HS-27A (cell line): ENCODE measurements at regions not wholly inside any gene's neighbourhood (a gene's known extent, or its start where the extent isn't known, plus 50 kb on each side); places are given as distances from the start of the nearest gene placed in this dataset.

ENCODE experiments used
- DNase-seq: peaks from one replicate; pipeline ENCODE4 v3.0.0-alpha.2; 2012; ENCODE audit warnings: low read depth, missing footprints

DNA sequence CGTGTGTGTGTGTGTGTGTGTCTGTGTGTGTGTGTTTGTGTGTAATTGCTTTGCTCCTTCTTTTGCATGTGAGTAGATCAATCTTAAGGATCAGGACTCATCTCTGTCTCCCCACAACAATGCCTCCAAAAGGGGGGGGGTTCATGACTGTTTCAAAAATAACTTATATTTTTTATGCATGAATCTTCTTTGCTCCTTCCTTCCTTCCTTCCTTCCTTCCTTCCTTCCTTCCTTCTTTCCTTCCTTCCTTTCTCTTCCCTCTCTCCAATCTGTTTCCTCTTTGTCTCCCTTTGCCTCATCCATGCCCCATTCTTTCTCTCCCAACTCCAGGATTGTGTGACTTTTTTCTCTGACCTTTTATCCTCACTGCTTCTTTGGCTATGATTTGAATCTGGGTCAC lies 126.4 kb upstream of the OSMR start:
- no peak for DNase-seq

DNA sequence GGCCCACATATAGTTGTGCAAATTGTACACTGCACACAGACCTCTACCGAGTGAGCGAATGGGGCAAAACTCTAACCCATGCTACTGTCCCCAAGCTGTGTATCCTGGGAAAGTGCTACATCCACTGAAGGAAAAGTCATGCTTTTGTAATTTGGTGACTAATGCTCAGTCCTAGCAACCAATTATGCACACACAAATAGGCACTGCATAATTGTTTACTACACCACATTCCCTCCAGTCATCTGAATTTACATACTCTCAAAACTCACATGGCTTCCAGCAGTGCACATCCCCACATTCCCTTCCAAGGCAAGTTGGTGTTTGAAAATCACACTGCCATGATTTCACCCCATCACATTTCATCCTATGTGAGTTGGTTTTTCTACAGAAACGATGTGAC lies 125.9 kb upstream of the OSMR start:
- no peak for DNase-seq

DNA sequence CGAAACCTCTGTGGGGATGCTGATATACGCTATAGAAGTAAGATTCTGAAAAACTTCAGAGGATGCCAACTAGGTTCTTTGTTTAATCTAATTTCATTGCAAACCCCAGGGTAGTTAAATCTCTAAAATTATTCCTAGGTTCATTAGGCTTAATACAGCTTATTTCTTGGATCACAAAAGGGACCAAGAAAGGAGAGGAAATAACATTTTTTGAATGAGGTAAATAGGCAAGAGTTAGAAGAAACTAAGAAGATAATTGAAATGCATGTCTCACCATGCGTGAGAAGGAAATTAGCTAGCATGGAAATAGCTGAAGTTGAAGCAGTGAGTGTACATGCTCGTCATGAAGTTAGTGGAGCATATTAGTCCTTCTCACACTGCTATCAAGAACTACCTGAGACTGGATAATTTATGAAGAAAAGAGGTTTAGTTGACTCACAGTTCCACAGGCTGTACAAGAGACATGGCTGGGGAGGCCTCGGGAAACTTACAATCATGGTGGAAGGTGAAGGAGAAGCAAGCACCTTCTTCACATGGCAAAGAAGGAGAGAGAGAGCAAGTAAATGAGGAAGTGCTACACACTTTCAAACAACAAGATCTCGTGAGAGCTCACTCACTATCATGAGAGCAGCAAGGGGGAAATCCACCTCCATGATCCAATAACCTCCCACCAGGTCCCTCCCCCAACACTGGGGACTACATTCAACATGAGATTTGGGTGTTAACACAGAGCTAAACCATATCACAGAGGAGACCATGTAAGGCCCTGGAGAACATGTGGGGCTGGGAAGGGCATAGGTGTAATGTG lies 125.1 kb upstream of the OSMR start:
- no peak for DNase-seq

DNA sequence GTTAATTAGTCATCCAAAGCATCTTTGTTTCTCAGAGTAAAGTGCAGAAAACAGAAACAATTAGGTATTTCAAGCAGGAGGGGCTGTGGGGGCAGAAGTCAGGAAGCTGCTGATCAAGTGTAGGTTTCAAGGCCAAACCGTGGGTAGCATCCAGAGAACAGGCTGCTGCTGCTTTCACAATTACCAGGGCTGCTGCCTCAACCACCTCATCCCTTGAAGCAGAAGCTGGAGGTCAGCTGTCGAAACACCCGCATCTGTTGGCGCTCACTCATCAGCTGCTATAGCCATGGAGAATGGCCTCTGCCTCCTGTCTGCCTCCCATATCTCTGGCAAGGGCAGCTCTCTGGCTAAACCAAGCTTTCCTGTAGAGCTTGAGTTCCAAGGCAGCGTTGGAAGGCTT lies 122.9 kb upstream of the OSMR start:
- DNase-seq = no peak

DNA sequence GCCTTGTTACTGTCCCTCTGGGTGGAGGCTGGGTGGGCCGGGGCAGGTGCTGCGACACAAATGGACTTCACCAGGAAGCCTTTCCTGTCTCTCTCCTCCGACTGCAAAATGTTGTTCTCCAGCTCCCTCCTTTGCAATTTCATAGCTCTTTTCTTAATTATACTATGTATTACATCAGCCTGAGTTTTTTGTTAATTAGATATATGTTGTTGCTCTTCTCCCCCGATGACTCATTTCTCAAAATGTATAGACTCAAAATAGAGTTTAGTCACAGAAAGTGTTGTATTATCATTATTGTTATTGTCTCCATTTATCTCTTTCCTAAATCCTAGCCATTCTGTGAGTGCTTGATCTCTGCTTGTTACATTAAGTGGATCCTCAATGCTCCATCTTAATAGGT lies 122.4 kb upstream of the OSMR start:
- no peak for DNase-seq

DNA sequence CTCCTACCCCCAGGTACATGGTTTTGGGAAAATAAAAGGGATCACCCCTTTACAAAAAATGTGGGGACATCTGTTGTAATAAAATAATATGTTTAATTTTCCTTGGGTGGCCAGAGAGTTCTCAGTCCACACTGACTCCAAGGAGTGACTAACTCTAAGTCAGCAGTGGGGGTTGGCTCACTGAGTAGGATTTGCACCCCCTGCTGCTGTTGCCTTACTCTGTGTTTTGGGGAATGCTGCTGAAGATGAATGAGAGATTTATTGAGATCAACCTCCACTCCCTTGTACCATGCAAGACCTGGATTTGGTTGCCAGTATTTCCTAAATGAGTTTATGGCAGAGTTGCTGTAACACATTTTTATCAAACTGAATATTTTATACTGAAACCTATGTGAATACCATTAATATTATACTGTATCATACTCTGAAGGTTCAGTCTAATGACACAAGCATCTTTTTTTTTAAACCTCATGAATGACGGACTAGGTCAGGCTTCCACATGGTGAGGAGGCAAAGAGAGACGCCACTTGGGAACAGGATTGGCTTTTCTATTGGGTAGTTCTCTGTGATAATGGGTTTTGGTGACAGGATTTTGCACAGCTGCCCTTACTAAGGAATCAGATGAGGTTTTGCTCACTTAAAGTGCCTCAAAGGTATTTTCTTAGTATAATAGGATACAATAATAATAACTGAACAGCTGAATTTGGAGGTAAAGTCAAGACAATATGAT lies 121.3 kb upstream of the OSMR start:
- no peak for DNase-seq

DNA sequence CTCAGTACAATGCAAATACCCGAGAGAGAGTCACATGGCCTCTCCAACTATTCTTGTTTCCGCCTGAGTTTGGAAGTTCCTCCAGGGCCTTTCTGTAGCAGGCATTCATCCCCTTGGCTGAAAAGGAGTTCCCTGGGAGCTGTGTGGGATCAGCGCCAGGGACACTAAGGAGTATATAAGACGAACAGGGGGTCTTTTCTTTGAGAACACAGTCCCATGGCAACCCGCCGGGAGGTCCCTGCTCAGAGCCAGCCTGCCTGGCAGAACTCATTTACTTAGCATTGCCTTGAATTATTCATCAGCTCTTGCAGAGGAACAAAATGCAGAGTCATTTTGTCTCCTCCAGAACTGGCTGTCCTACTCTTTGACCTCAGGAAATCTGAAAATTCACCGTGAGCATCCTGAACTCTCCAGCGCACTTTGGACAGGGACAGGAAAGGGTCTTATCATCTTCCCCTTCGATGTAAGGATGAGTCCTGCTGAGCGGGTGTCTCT lies 120.4 kb upstream of the OSMR start:
- DNase-seq = no peak

DNA sequence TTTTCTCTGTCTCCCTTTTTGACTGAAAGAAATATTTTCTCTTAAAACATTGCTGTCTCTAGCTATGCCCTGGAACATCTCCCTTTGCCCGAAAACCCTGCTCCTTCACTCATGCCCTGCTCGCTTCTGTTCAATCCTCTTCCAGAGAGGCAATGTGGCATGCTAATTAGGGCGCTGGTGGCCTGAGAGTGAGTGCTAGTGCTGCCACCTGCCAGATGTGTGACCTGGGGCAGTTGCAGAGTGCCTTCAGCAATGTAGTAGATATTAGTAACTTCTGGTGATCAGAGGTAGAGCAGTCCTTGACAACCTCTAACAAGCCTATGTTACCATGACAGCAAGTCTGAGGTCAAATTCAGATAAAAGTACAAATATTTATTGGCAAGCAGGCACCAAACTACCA lies 119.5 kb upstream of the OSMR start:
- no peak for DNase-seq

DNA sequence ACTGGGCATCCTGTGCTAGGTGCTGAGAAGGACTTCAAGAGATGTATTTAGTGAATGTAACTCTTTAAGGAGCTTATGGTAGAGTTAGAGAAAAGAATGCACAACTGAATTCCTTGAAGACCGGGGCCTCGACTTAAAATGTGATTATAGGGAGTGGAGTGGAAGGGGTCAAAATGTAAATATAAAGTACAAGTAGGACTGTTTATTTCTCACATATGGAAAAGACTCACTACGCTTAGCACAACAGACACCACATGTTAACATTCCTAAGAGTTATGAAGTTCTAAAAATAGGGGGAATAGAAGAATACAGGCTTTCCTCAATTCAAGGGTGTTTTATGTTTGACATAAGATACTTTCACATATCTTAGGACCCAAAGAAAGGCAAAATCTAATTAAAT lies 117.8 kb upstream of the OSMR start:
- DNase-seq = no peak

DNA sequence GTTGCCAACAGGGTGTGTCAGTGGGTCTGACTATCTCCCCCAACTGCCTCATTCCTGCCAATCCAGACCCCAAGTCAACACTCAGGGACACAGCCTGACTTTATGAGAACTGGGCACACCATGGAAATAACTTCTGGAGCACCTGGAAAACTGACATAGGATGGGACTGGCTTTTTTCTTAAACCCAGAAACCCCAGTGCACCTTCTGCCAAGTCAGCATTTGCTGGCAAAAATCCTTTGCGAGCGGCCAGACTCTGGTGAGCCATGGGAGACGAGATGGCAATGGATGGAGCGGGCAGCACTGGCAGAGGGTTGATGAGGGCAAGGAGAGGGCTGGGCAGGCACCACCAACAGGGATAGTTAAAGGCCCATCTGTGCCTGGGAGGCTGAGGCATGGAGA lies 114.4 kb upstream of the OSMR start:
- no peak for DNase-seq

DNA sequence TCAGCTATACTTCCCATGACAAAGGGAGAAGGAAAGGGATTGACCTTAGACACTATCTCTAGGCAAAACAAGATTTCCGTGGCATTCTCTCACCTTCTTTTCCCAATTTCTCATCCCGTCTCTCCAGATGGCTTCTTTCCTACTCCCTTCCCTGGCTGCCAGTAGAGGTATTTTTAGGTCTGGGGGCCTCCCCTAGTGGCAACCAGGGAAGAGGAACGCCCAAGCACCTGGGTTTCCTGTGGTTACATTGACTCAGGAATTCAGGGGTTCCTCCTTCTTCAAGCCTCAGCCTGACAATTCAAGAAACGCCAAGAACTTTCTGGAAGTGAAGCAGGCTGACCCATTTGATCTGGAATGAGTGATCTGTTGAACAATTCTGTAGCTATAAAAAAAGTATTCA lies 111.5 kb upstream of the OSMR start:
- DNase-seq = no peak

DNA sequence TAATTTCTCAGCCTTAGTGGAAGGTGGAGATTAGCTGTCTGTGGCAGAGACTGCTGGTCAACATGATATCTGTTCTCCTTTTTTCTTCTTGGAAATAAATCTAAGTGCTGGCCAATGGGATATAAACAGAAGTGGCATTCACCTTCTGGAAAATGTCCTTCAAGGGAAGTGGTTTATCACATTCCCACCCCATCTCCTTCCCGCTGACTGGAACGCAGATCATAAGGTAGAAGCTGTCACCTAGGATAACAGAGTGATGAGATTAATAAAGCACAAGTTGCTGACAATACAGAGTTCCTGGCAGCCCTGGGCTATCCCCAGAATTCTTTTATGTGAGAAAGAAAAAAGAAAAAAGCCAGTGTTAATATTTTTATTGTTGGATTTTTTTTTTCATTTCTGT lies 109.7 kb upstream of the OSMR start:
- no peak for DNase-seq

DNA sequence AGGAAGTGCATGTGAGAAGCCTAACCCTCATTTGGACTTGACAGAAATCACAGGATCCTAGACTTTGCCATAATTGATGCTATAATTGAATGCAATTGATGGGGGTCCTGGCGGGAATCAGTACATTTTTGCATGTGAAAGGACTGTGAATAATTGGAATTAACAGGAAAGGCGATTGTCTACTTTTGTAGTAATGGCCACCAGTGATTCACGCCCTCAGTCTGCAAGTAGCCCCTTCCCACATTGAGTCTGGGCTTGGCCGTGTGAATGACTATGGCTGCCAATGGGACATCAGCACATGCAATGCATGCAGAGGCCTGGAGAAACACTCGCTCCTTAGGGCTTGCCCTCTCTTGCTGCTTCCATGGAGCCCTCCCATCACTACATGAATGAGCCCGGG lies 107.8 kb upstream of the OSMR start:
- no peak for DNase-seq

DNA sequence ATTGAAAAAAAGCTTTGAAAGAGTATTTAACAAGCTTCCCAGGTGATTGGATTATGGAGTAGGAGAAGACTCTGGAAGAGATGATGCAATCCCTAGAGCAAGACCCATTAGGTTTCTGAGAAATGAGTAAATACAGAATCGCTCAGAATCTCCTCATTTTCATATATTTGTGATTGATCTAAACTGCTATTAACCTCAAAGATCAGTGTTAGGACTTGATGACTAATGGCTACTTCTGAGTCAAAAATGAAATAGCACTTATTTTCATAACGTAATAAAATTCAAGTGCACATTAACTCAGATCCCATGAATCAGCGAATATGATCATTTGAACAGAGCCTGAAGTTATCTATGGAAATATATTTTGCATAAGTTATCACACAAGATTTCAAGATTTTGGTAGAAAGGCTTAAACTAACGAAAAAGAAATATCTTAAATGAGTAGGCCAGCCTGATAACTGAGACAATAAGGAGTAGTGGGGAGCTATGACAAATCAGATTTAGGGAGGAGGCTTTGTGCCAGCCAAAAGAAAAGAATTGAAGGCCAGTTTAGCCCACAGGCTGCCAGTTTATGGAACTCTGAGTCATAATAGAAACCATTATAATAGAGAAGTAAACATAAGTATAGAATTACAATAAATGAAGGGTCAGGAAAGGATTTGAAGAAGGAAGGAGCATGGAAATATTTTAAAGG lies 106.7 kb upstream of the OSMR start:
- DNase-seq = no peak

DNA sequence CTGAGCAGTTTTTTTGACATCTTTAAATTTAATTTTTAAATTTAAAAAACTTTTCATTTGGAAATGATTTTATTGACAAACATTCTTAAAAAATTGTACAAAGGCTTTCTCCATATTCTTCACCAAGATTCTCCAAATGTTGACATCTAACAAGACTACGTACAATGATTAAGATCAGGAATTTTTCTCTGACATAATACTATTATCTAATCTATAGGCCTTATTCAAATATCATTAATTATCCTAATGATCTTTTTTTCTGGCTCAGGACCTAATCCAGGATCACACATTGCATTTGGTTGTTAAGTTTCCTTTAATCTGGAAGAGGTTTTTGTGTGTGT lies 106.1 kb upstream of the OSMR start:
- DNase-seq = no peak

DNA sequence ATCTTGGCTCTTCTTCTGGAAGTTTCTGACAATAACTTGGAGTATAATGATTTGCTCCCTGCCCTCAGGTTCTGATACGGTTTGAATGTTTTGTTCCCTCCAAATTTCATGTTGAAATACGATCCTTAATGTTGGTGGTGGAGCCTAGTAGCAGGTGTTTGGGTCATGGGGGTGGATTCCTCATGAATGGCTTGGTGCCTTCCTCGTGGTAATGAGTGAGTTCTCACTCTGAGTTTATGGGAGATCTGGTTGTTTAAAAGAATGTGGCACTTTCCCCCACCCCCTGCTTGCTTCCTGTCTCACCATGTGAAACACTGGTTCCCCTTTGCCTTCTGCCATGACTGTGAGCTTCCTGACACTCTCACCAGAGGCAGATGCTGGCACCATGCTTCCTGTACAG lies 103.0 kb upstream of the OSMR start:
- DNase-seq = no peak

DNA sequence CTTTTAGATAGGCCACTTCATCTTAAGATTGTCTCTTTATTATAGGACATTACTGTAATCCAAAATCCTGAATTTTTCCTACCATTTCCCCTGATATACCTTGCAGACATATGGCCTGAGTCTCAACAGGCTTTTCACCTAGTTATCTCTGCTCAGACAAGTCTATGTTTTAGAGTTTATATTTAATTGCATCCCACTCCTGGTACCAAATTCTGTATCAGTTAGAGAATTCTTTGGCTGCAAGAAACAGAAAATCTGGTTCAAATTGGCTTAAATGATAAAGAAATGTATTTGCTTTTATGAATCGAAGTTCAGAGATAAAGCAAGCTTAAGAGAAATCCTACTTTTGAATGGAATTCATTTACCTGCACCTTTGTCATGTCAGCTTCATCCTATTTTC lies 102.2 kb upstream of the OSMR start:
- no peak for DNase-seq

DNA sequence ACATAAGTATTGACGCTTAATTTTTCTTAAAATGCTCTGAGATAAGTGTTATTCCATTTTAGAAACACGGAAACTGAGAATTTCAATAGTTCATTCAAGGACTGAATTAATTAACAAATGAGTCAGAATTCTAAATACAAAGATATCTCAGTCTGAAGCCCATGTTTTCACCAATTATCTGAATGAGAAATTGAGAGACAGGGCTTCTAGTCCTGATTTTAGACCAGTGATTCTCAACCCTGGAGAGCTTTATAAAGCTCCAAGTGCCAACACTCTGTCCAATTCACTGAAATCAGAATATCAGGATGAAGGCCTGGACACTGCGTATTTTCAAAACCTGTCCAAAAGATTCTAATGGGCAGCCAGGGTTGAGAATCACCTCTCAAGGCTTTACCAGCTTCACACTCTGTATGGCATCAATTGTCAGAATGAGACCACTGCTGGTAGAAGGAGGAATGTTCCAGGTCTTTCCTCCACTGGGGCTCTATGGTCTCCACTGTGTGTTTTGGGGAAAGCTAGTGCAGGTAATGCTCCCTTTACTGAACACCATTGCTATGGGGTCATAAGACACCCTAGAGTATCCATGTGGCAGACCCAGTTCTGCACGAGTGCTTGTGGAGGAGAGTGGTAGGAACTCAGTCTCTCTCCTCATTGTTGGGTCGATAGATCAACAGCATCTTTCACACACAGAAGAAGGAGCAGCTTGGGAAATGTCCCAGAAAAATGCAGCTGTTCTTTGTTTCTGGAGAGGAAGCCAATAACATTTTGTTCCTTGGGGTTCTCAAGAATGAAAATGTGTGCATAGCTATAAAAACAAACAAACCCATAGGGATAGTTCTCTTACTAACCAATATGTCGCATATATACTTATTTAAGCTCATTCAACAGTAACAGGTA lies 99.7 kb upstream of the OSMR start:
- DNase-seq = no peak

DNA sequence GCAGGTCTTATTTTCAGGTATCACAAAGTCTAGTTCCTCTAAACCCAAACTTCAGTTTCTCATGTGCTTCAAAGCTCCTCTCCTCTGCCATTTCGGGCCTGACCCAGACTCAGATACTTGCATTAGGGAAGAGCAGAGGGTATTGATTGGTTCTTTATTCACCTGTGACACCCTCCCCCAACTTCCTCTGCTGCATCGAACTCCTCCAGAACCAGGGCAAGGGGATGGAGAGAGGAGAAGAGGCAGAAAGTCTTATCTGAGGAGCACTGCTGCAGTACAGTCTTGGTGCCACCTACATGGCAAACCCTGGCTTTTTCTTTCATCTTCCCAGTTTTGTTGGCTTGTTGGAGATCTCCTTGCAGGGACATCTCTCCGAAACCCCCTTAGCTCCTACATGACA lies 96.0 kb upstream of the OSMR start:
- DNase-seq = no peak

DNA sequence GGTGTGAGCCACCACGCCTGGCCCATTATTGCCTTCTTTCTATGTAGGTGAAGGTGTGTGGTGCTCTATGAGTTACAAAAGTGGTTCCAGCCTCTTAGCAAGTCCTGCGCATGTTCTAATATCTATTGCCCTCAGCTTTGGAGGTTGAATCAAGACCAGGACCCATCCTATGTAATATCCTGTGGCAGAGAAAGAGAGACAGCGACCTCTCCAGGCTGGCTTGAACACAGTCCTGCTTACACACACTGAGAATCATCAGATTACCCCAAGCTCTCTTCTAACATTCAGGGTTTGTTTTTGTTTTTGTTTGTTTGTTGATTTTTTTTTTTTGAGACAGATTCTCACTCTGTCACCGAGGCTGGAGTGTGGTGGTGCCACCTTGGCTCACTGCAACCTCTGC lies 94.7 kb upstream of the OSMR start:
- no peak for DNase-seq

DNA sequence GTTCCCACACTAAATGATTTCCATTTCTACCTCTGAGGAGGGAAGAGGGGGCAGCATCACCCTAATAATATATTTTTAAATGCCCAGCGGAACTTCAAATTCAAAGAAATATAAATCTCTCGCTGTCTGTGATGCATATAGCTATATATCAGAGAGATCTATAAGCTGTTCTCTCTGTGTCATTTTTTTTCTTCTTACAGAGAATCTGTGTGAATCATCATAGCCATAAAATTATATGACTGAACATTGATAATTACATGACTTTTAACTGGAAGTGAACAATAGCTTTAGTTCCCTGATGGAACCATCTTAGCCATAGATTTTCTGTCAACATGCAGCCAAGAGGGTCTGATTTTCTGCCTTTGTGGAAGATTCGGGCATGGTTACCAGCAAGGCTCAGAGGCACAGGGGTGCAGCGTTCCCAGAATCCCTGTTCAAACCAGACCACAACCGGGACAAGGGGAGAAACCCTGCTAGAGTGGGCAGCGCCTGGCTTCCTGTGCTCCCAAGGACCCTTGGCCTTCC lies 93.7 kb upstream of the OSMR start:
- DNase-seq = no peak

DNA sequence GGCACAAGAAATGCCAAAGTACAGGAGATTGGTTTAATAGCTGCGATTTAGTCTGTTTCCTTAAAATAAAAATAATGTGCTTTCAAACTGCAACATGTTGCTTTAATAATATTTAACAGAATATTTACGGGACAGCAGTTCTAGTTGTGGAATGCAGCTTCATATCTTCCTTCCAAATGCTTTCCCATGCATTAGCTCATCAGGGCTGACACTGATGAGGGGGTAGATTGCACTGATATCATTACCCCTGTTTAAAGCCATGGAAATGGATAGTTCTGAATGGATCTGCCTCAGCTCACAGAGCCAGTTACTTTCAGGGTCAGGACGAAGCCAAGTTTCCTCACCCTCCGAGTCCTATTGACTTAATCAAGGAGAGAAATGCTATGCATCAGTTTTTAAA lies 93.2 kb upstream of the OSMR start:
- DNase-seq = no peak
